GM12878 (cell line): ENCODE measurements at regions not wholly inside any gene's neighbourhood (a gene's known extent, or its start where the extent isn't known, plus 50 kb on each side); places are given as distances from the start of the nearest gene placed in this dataset.

Experiments used
- ATF7 ChIP-seq: fragments of 450-650 bp; IDR thresholded peaks from 2 replicates; pipeline ENCODE4 v1.6.1; 2016; ENCODE audit warnings: low read depth, mild to moderate bottlenecking
- BCL11A ChIP-seq: IDR thresholded peaks from 2 replicates; pipeline ENCODE4 v1.6.1; 2011; ENCODE audit warnings: low read depth, low read length
- CREB1 ChIP-seq: IDR thresholded peaks from 2 replicates; pipeline ENCODE4 v1.6.1; 2012; ENCODE audit warnings: low read depth, mild to moderate bottlenecking, inconsistent platforms
- HDGF ChIP-seq: fragments of 450-650 bp; IDR thresholded peaks from 2 replicates; pipeline ENCODE4 v1.6.1; 2016; ENCODE audit warnings: antibody characterized with exemption
- JUNB ChIP-seq: IDR thresholded peaks from 2 replicates; pipeline ENCODE4 v1.6.1; 2016; ENCODE audit warnings: antibody characterized with exemption, mild to moderate bottlenecking
- MEF2B ChIP-seq: fragments of 450-650 bp; IDR thresholded peaks from 2 replicates; pipeline ENCODE4 v1.6.1; 2018; ENCODE audit warnings: mild to moderate bottlenecking, moderate library complexity; ENCODE audit not compliant: partially characterized antibody, poor library complexity, severe bottlenecking
- MTA3 ChIP-seq: IDR thresholded peaks from 2 replicates; pipeline ENCODE4 v1.6.1; 2012; ENCODE audit warnings: low read length, inconsistent platforms, borderline replicate concordance
- NFIC ChIP-seq: IDR thresholded peaks from 2 replicates; pipeline ENCODE4 v1.6.1; 2012; ENCODE audit warnings: low read depth, mild to moderate bottlenecking, inconsistent platforms, low read length, moderate library complexity
- NR2F1 ChIP-seq: fragments of 450-650 bp; conservative IDR thresholded peaks from 2 replicates; pipeline ENCODE4 v1.6.1; 2017; ENCODE audit warnings: mild to moderate bottlenecking
- PML ChIP-seq: IDR thresholded peaks from 2 replicates; pipeline ENCODE4 v1.6.1; 2012; ENCODE audit warnings: low read length, inconsistent platforms
- POLR2AphosphoS5 ChIP-seq: IDR thresholded peaks from 2 replicates; pipeline ENCODE4 v1.6.1; 2011; ENCODE audit warnings: mild to moderate bottlenecking, low read length, inconsistent platforms
- RUNX3 ChIP-seq: IDR thresholded peaks from 2 replicates; pipeline ENCODE4 v1.6.1; 2012; ENCODE audit warnings: low read length, inconsistent platforms
- SMAD5 ChIP-seq: IDR thresholded peaks from 2 replicates; pipeline ENCODE4 v1.6.1; 2016; ENCODE audit warnings: antibody characterized with exemption, low read depth
- SMC3 ChIP-seq: IDR thresholded peaks from 2 replicates; pipeline ENCODE4 v1.6.1; 2011; ENCODE audit warnings: low read length, improper control_type of control experiment, borderline replicate concordance
- TARDBP ChIP-seq: IDR thresholded peaks from 2 replicates; pipeline ENCODE4 v1.6.1; 2016; ENCODE audit warnings: borderline replicate concordance
- TBL1XR1 ChIP-seq: IDR thresholded peaks from 2 replicates; pipeline ENCODE4 v1.6.1; 2012; ENCODE audit warnings: low read depth, low read length, improper control_type of control experiment
- YY1 ChIP-seq: IDR thresholded peaks from 2 replicates; pipeline ENCODE4 v1.6.1; 2011; ENCODE audit warnings: low read depth, mild to moderate bottlenecking, low read length
- TF ChIP-seq, protein P1 (sequence below): fragments of 450-650 bp; IDR thresholded peaks from 2 replicates; pipeline ENCODE4 v1.6.1; 2016; ENCODE audit warnings: mild to moderate bottlenecking, moderate library complexity, borderline replicate concordance
- TF ChIP-seq, protein P2 (sequence below): fragments of 450-650 bp; formaldehyde crosslinking; IDR thresholded peaks from 2 replicates; pipeline ENCODE4 v1.5.0; 2022; ENCODE audit warnings: mild to moderate bottlenecking, missing genetic modification characterization
- TF ChIP-seq, protein P3 (sequence below): IDR thresholded peaks from 2 replicates; pipeline ENCODE4 v1.6.1; 2012; ENCODE audit warnings: low read depth, low read length, improper control_type of control experiment
- TF ChIP-seq, protein P4 (sequence below): fragments of 450-650 bp; IDR thresholded peaks from 2 replicates; pipeline ENCODE4 v1.6.1; 2017; ENCODE audit warnings: mild to moderate bottlenecking, low read depth, inconsistent platforms; ENCODE audit not compliant: poor library complexity, severe bottlenecking

DNA sequence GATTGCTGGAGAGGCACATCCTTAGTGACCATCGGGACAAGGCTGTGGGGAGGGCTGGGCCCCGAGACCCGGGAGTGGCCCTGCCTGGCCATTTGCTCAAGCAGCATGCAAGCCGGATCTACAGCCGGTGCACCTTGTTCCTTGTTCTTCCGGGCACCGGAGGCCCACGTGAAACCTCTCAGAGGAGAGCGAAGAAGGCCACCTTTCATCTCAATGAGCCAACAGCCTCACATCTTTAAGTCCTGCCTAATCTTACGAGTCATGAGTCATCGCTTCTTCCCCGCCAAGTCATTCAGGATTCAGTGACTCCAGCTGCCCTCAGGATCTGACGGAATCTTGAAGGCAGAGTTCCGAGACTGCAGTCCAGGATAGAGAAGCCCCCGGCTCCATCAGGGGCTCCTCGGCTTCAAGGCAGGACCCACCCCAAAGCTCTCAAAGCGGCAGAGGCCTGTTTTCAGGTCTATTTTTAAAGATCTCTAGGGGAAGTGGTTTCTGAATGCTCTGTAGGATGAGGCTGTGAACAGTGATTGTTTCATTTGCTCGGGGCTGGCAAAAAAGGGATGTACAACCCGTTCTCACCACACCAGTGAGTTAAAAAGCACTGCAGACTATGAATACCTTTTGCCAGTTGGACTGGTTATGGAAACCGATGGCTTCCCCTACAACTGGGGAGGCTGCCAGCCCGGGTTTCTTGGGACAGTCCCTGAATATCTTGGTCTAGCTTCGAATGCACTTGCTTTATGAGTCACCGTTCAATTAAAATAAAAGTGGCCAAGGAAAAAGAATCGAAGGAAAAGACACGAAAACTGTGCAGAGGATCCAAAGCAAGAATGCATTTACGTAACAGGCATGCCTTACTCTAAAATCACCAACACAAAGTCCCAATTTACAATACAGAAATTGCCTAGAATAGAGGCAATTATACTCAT is 57.2 kb upstream of the ECHDC3 start (continued):
- TF ChIP-seq TBL1XR1: peak; percentile 50; the same call in 1 of the 2 replicates
- peak; percentile 80 for TF ChIP-seq YY1
- TF ChIP-seq JUNB: peak; percentile 87
- TF ChIP-seq, protein P1, sequence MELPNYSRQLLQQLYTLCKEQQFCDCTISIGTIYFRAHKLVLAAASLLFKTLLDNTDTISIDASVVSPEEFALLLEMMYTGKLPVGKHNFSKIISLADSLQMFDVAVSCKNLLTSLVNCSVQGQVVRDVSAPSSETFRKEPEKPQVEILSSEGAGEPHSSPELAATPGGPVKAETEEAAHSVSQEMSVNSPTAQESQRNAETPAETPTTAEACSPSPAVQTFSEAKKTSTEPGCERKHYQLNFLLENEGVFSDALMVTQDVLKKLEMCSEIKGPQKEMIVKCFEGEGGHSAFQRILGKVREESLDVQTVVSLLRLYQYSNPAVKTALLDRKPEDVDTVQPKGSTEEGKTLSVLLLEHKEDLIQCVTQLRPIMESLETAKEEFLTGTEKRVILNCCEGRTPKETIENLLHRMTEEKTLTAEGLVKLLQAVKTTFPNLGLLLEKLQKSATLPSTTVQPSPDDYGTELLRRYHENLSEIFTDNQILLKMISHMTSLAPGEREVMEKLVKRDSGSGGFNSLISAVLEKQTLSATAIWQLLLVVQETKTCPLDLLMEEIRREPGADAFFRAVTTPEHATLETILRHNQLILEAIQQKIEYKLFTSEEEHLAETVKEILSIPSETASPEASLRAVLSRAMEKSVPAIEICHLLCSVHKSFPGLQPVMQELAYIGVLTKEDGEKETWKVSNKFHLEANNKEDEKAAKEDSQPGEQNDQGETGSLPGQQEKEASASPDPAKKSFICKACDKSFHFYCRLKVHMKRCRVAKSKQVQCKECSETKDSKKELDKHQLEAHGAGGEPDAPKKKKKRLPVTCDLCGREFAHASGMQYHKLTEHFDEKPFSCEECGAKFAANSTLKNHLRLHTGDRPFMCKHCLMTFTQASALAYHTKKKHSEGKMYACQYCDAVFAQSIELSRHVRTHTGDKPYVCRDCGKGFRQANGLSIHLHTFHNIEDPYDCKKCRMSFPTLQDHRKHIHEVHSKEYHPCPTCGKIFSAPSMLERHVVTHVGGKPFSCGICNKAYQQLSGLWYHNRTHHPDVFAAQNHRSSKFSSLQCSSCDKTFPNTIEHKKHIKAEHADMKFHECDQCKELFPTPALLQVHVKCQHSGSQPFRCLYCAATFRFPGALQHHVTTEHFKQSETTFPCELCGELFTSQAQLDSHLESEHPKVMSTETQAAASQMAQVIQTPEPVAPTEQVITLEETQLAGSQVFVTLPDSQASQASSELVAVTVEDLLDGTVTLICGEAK: peak; percentile 57; the same call in 1 of the 2 replicates
- peak; percentile 92 for TF ChIP-seq RUNX3
- peak; percentile 90 for TF ChIP-seq NFIC
- TF ChIP-seq MTA3: peak; percentile 94; the same call in 1 of the 2 replicates
- peak; percentile 88 for TF ChIP-seq POLR2AphosphoS5
- TF ChIP-seq SMC3: peak; percentile 28; the same call in 1 of the 2 replicates
- TF ChIP-seq SMAD5: no peak
- TF ChIP-seq, protein P2, sequence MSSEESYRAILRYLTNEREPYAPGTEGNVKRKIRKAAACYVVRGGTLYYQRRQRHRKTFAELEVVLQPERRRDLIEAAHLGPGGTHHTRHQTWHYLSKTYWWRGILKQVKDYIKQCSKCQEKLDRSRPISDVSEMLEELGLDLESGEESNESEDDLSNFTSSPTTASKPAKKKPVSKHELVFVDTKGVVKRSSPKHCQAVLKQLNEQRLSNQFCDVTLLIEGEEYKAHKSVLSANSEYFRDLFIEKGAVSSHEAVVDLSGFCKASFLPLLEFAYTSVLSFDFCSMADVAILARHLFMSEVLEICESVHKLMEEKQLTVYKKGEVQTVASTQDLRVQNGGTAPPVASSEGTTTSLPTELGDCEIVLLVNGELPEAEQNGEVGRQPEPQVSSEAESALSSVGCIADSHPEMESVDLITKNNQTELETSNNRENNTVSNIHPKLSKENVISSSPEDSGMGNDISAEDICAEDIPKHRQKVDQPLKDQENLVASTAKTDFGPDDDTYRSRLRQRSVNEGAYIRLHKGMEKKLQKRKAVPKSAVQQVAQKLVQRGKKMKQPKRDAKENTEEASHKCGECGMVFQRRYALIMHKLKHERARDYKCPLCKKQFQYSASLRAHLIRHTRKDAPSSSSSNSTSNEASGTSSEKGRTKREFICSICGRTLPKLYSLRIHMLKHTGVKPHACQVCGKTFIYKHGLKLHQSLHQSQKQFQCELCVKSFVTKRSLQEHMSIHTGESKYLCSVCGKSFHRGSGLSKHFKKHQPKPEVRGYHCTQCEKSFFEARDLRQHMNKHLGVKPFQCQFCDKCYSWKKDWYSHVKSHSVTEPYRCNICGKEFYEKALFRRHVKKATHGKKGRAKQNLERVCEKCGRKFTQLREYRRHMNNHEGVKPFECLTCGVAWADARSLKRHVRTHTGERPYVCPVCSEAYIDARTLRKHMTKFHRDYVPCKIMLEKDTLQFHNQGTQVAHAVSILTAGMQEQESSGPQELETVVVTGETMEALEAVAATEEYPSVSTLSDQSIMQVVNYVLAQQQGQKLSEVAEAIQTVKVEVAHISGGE (CRISPR knock-in tag): peak; percentile 51; the same call in 1 of the 2 replicates
- TF ChIP-seq TARDBP: 0 out of 2 replicates have a peak, but pooled peaks have one; percentile 43
- TF ChIP-seq, protein P3, sequence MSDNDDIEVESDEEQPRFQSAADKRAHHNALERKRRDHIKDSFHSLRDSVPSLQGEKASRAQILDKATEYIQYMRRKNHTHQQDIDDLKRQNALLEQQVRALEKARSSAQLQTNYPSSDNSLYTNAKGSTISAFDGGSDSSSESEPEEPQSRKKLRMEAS: no peak
- TF ChIP-seq CREB1: peak; percentile 43
- peak; percentile 68 for TF ChIP-seq PML
- peak; percentile 89 for TF ChIP-seq MEF2B
- TF ChIP-seq BCL11A: peak; percentile 75
- no peak; the same call in 1 of the 2 replicates for TF ChIP-seq HDGF
- TF ChIP-seq NR2F1: 0 out of 2 replicates have a peak, but pooled peaks have one; percentile 35
- TF ChIP-seq, protein P4, sequence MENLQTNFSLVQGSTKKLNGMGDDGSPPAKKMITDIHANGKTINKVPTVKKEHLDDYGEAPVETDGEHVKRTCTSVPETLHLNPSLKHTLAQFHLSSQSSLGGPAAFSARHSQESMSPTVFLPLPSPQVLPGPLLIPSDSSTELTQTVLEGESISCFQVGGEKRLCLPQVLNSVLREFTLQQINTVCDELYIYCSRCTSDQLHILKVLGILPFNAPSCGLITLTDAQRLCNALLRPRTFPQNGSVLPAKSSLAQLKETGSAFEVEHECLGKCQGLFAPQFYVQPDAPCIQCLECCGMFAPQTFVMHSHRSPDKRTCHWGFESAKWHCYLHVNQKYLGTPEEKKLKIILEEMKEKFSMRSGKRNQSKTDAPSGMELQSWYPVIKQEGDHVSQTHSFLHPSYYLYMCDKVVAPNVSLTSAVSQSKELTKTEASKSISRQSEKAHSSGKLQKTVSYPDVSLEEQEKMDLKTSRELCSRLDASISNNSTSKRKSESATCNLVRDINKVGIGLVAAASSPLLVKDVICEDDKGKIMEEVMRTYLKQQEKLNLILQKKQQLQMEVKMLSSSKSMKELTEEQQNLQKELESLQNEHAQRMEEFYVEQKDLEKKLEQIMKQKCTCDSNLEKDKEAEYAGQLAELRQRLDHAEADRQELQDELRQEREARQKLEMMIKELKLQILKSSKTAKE: peak; percentile 80
- TF ChIP-seq ATF7: peak; percentile 63
